ENCODE measurements at regions not wholly inside any gene's neighbourhood (a gene's known extent, or its start where the extent isn't known, plus 50 kb on each side); places are given as distances from the start of the nearest gene placed in this dataset.

- TF ChIP-seq CTCF (conservative IDR thresholded peaks at IDR 0.05) = no peak
- DNase-seq (ENCODE audit: low read depth, low spot score) = no peak
- Mint-ChIP-seq H3K36me3 (ENCODE audit: low read depth) (no peaks in the 10 kb centered on the region), H3K4me3 (no peak overlapping the region), H3K4me1 (peaks cover 24% of the 10 kb centered on the region), H3K27me3 (ENCODE audit: low read depth) (no peaks in the 10 kb centered on the region), H3K9me3 (no peaks in the 10 kb centered on the region), H3K27ac (ENCODE audit: unreplicated experiment) (no peak overlapping the region)
Observed at GRCh38 chr2:16520891-16521290, 144.7 kb downstream of the CYRIA start.

GRCh38 chr2:16515696-16516095 is 149.9 kb downstream of the CYRIA start:
- Mint-ChIP-seq H3K4me3 (no peak overlapping the region), H3K27me3 (ENCODE audit: low read depth) (no peaks in the 10 kb centered on the region), H3K4me1 (no peaks in the 10 kb centered on the region), H3K27ac (ENCODE audit: unreplicated experiment) (no peak overlapping the region), H3K36me3 (ENCODE audit: low read depth) (no peaks in the 10 kb centered on the region), H3K9me3 (no peaks in the 10 kb centered on the region)
- no peak for DNase-seq (ENCODE audit: low read depth, low spot score)
- no peak for TF ChIP-seq CTCF (conservative IDR thresholded peaks at IDR 0.05)

- H3K4me1 Mint-ChIP-seq = peaks cover 4% of the 10 kb centered on the region
Observed at GRCh38 chr2:16513626-16514025, 152.0 kb downstream of the CYRIA start.

GRCh38 chr2:16511041-16511440 is 154.6 kb downstream of the CYRIA start:
- no peaks in the 10 kb centered on the region for H3K36me3 Mint-ChIP-seq (ENCODE audit: low read depth)
- H3K27me3 Mint-ChIP-seq (ENCODE audit: low read depth) = peaks cover 7% of the 10 kb centered on the region
- no peak for DNase-seq (ENCODE audit: low read depth, low spot score)
- H3K27ac Mint-ChIP-seq (ENCODE audit: unreplicated experiment) = no peak overlapping the region
- no peak for TF ChIP-seq CTCF (conservative IDR thresholded peaks at IDR 0.05)
- peaks cover 20% of the 10 kb centered on the region for H3K4me1 Mint-ChIP-seq
- H3K4me3 Mint-ChIP-seq = no peak overlapping the region
- H3K9me3 Mint-ChIP-seq = no peaks in the 10 kb centered on the region

More at GRCh38 chr2:16513626-16514025, 152.0 kb downstream of the CYRIA start:
- H3K27me3 Mint-ChIP-seq (ENCODE audit: low read depth) = peaks cover 7% of the 10 kb centered on the region
- no peak for TF ChIP-seq CTCF (conservative IDR thresholded peaks at IDR 0.05)
- no peak overlapping the region for H3K27ac Mint-ChIP-seq (ENCODE audit: unreplicated experiment)
- H3K9me3 Mint-ChIP-seq = no peaks in the 10 kb centered on the region
- H3K4me3 Mint-ChIP-seq = no peak overlapping the region
- no peaks in the 10 kb centered on the region for H3K36me3 Mint-ChIP-seq (ENCODE audit: low read depth)
- DNase-seq (ENCODE audit: low read depth, low spot score) = no peak

GRCh38 chr2:16509042-16509441 is 156.6 kb downstream of the CYRIA start:
- no peak for DNase-seq (ENCODE audit: low read depth, low spot score)
- peak overlapping the region; percentile 50 for H3K4me3 Mint-ChIP-seq
- H3K27ac Mint-ChIP-seq (ENCODE audit: unreplicated experiment) = no peak overlapping the region

More at GRCh38 chr2:16509042-16509441, 156.6 kb downstream of the CYRIA start:
- no peaks in the 10 kb centered on the region for H3K9me3 Mint-ChIP-seq
- peaks cover 7% of the 10 kb centered on the region for H3K27me3 Mint-ChIP-seq (ENCODE audit: low read depth)
- peaks cover 20% of the 10 kb centered on the region for H3K4me1 Mint-ChIP-seq
- no peak for TF ChIP-seq CTCF (conservative IDR thresholded peaks at IDR 0.05)
- no peaks in the 10 kb centered on the region for H3K36me3 Mint-ChIP-seq (ENCODE audit: low read depth)

Data from neural crest cell (in vitro differentiated cells).